Common myeloid progenitor, CD34-positive (primary cell): ENCODE measurements at regions not wholly inside any gene's neighbourhood (a gene's known extent, or its start where the extent isn't known, plus 50 kb on each side); places are given as distances from the start of the nearest gene placed in this dataset.

Source experiments
- CTCF ChIA-PET: fragments of 350-600 bp; sonication (Branson Sonifier 250); formaldehyde crosslinking; loops from one replicate; lab custom pipeline; 2021; ENCODE audit warnings: antibody characterized with exemption; lab: Charles Lee
- POLR2A ChIA-PET: fragments of 350-600 bp; sonication (Branson Sonifier 250); formaldehyde crosslinking; loops from one replicate; lab custom pipeline; 2021; ENCODE audit warnings: antibody characterized with exemption; lab: Charles Lee
- DNase-seq, 3 donors: peaks; one replicate each; pipeline versions ENCODE4 v3.0.0 to v3.0.0-alpha.2; 2013
- H3K27ac ChIP-seq, 2 experiments: 1 replicate in 1 of 2; 2 replicates in 1 of 2; pipeline ENCODE4 v1.7.0; 2013; ENCODE audit warnings: inconsistent platforms in 2 of 2, low read length in 2 of 2, mild to moderate bottlenecking in 2 of 2, low read depth in 1 of 2, moderate library complexity in 1 of 2; ENCODE audit not compliant: severe bottlenecking in 2 of 2, insufficient read depth in 1 of 2, poor library complexity in 1 of 2
- H3K27me3 ChIP-seq, 5 experiments: replicated peaks in 2 of 5; 1 replicate in 3 of 5; 2 replicates in 2 of 5; pipeline versions ENCODE4 v1.6.1 to v1.7.0; 2013; ENCODE audit warnings: low read length in 4 of 5, mild to moderate bottlenecking in 2 of 5, moderate library complexity in 2 of 5, inconsistent platforms in 1 of 5; ENCODE audit not compliant: insufficient read depth in 5 of 5, control insufficient read depth in 4 of 5
- H3K36me3 ChIP-seq, 4 experiments: 1 replicate in 2 of 4; 2 replicates in 2 of 4; pipeline versions ENCODE4 v1.6.1 to v1.7.0; 2013; ENCODE audit warnings: low read length in 3 of 4, control low read depth in 1 of 4, mild to moderate bottlenecking in 1 of 4; ENCODE audit not compliant: control insufficient read depth in 4 of 4, insufficient read depth in 4 of 4
- H3K4me1 ChIP-seq, 4 experiments: 1 replicate in 3 of 4; 2 replicates in 1 of 4; pipeline versions ENCODE4 v1.6.1 to v1.7.1; 2013; ENCODE audit warnings: low read length in 3 of 4, mild to moderate bottlenecking in 3 of 4, control low read depth in 1 of 4, inconsistent platforms in 1 of 4, moderate library complexity in 1 of 4; ENCODE audit not compliant: control insufficient read depth in 4 of 4, insufficient read depth in 4 of 4; ENCODE audit errors: control extremely low read depth in 1 of 4
- H3K4me3 ChIP-seq, 7 experiments: 1 replicate in 4 of 7; 2 replicates in 3 of 7; pipeline versions ENCODE4 v1.5.1 to v1.7.0; 2013; ENCODE audit warnings: mild to moderate bottlenecking in 7 of 7, low read length in 6 of 7, moderate library complexity in 6 of 7, inconsistent platforms in 2 of 7, low read depth in 2 of 7, control low read depth in 1 of 7; ENCODE audit not compliant: insufficient read depth in 4 of 7, control insufficient read depth in 1 of 7; ENCODE audit errors: extremely low read depth in 1 of 7
- H3K9me3 ChIP-seq, 5 experiments: 1 replicate in 4 of 5; 2 replicates in 1 of 5; pipeline versions ENCODE4 v1.6.1 to v1.7.1; 2013; ENCODE audit warnings: low read length in 4 of 5, mild to moderate bottlenecking in 2 of 5, inconsistent platforms in 1 of 5, low read depth in 1 of 5, moderate library complexity in 1 of 5; ENCODE audit not compliant: control insufficient read depth in 4 of 5, insufficient read depth in 2 of 5; ENCODE audit errors: control extremely low read depth in 1 of 5
- WGBS: methylation state at CpG from one replicate; pipeline ENCODE4 v1.1.5; 2013; ENCODE audit not compliant: insufficient coverage; 5-methylcytosine and 5-hydroxymethylcytosine counted together

DNA sequence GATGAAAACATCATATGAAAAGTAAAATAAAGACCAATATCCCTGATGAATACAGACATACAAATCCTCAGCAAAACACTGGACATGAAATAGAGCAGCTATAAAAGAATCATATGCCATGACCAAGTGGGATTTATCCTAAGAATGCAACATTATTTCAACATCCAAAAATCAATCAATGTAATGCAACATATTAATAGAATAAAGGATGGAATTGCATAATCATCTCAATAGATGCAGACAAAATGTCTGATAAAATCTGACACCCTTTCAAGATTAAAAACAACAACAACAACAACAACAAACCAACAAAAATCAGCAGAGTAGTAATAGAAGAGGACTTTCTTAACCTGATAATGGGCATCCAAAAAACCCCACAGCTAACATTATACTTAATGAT lies 63.8 kb upstream of the IL1R1 start:
- ChIA-PET POLR2A (no interaction called here), CTCF (interaction anchor here (1.1 kb wide), 2 partner anchors 12 to 26 kb away, joined by 3 to 5 read pairs; no protein-coding TSS in a partner anchor)
- no peak for DNase-seq
- Histone ChIP-seq H3K27ac (no peak overlapping the region), H3K36me3 (no peaks in the 10 kb centered on the region), H3K4me3 (no peak overlapping the region), H3K4me1 (peaks cover 13 to 48% (median 36%) of the 10 kb centered on the region in 4 experiments), H3K27me3 (peaks cover 0 to 6% (median 3%) of the 10 kb centered on the region in 5 experiments), H3K9me3 (no peaks in the 10 kb centered on the region)

DNA sequence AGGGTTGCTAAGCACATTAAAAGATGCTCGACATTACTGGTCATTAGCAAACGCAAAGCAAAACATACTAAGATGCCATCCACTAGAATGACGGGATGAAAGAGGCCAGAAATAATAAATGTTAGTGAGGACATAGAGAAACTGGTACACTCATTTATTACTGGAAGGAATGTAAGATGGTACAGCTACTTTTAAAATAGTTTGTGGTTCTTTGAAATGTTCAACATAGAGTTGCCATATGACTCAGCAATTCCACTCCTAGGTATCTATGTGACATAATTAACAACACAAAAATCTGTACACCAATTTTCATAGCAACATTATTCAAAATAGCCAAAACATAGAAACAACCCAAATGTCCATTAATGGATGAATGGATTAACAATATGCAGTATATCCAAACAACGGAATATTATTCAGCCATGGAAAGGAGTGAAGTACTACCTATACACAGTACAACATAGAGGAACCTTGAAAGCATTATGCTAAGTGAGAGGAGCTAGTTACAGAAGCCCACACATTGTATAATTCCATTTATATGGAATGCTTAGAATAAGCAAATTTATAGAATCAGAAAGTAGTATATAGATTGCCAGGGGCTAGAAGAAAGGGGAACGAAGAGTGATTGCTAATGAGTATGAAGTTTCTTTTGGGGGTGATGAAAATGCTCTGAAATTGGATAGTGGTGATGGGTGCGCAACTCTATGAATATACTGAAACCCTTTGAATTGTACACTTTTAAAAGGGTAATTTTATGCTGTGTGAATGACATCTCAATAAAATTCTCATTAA lies 61.9 kb upstream of the IL1R1 start:
- POLR2A ChIA-PET = no interaction called here
- DNase-seq = peak in 2 of 3 donors; percentile 84 to 86
- Histone ChIP-seq H3K9me3 (no peaks in the 10 kb centered on the region), H3K4me1 (peaks cover 13 to 36% (median 28%) of the 10 kb centered on the region in 4 experiments), H3K27me3 (peaks cover 0 to 6% (median 3%) of the 10 kb centered on the region in 5 experiments), H3K27ac (no peak overlapping the region), H3K36me3 (no peaks in the 10 kb centered on the region), H3K4me3 (no peak overlapping the region)
- CTCF ChIA-PET = interaction anchor here (1.7 kb wide), 2 partner anchors 14 to 44 kb away, joined by 3 to 4 read pairs; no protein-coding TSS in a partner anchor
- 95% methylated on average over 4 of the region's 6 CpGs for WGBS

DNA sequence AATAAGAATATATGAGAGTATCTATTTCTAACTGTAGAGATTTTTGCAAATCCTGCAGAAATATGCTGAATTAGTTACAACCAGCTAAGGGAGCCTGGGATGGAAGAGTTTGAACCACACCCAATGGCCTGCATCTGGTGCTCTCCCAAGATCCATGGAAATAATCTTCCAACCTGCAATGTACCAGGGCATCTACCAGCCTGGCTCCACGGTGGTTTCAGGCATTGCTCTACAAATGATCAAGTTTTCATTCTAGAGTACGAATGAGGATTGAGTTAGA lies 61.4 kb upstream of the IL1R1 start:
- Histone ChIP-seq H3K27ac (no peak overlapping the region), H3K9me3 (no peaks in the 10 kb centered on the region), H3K27me3 (peaks cover 0 to 6% (median 3%) of the 10 kb centered on the region in 5 experiments), H3K36me3 (no peaks in the 10 kb centered on the region), H3K4me1 (peaks cover 13 to 36% (median 28%) of the 10 kb centered on the region in 4 experiments), H3K4me3 (no peak overlapping the region)
- no peak for DNase-seq
- WGBS = 30% methylated on average over 1 of the region's 2 CpGs
- ChIA-PET POLR2A (no interaction called here), CTCF (interaction anchor here (1.7 kb wide), 2 partner anchors 14 to 43 kb away, joined by 3 to 4 read pairs; no protein-coding TSS in a partner anchor)

DNA sequence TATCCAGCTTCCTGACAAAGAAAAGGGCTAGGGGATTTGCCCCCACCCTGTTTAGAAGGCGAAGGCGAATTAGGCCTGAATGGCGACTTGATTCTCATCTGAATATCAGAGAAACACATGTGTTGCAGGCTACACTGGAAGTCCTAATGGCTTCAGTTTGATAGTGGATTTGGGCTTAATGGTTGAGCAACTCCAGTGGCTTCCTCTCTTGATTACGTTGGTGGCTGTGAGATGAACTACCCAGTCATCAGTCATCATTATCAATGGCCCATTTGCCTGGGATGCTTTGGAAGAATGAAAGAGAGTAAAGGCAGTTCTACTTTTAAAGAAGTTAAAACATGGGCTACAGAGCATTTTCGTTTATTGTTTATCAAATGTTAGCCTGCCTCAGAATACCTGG lies 60.9 kb upstream of the IL1R1 start:
- Histone ChIP-seq H3K36me3 (no peaks in the 10 kb centered on the region), H3K4me1 (peaks cover 13 to 36% (median 28%) of the 10 kb centered on the region in 4 experiments), H3K27me3 (peaks cover 0 to 6% (median 3%) of the 10 kb centered on the region in 5 experiments), H3K4me3 (peak overlapping the region in 1 of 7 experiments; percentile 7), H3K9me3 (no peaks in the 10 kb centered on the region), H3K27ac (no peak overlapping the region)
- ChIA-PET POLR2A (no interaction called here), CTCF (interaction anchor here (1.7 kb wide), 2 partner anchors 15 to 43 kb away, joined by 3 to 4 read pairs; no protein-coding TSS in a partner anchor)
- 69% methylated on average over 2 of the region's 5 CpGs for WGBS
- DNase-seq = peak in 1 of 3 donors; percentile 22

DNA sequence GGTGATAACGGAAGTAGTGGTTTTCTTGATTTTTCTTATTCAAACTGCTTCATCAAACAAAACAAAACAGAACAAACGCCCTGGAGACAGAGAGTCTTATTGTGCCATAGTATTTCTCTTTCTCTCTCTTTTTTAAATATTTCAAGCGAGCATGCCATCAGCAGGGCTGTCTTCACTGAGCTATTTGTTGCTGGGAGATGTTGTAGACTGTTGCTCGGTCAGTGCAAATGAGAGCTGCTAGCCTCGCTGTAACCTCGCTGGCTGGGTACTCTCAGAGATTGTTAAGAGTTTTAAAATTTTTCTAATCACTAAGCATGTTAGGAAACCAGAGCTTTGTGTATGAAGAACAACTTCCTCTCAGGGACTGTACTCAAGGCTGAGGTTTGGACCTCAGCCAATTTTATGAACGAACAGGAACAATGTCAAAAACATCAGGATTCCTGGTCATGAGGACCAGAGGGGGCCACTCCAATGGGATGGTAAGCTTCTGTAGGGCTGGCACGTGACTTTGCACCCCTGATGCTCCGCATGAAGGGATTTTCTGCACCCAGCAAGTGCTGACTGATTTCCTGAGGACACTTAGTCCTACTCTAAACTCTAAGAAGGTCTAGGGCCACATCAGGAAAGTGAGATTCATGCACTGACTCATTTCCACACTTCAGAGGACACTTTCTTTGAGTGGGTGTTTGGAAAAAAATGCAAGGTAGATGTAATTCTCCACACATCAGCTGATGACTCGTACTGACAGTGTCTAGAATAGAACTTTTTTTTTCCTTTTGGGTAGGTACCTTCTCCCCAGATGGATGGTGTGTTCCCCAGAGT lies 59.8 kb upstream of the IL1R1 start:
- CTCF ChIA-PET = interaction anchor here (0.6 to 1.4 kb wide), 3 partner anchors 10 to 56 kb away, joined by 3 read pairs; no protein-coding TSS in a partner anchor
- H3K4me3 ChIP-seq = peak overlapping the region in 3 of 7 experiments; percentile 34 to 51 (median 37)
- peak; percentile 86 to 94 (median 94) for DNase-seq
- peaks cover 0 to 4% (median 0%) of the 10 kb centered on the region in 5 experiments for H3K9me3 ChIP-seq
- 0% methylated on average over 3 of the region's 10 CpGs for WGBS
- H3K27me3 ChIP-seq = peaks cover 0 to 6% (median 3%) of the 10 kb centered on the region in 5 experiments
- H3K27ac ChIP-seq = peak overlapping the region in 1 of 2 experiments; percentile 14
- no peaks in the 10 kb centered on the region for H3K36me3 ChIP-seq
- POLR2A ChIA-PET = interaction anchor here (1.2 kb wide), 2 partner anchors 9 to 22 kb away, joined by 3 read pairs; no protein-coding TSS in a partner anchor
- H3K4me1 ChIP-seq = peaks cover 13 to 36% (median 28%) of the 10 kb centered on the region in 4 experiments

DNA sequence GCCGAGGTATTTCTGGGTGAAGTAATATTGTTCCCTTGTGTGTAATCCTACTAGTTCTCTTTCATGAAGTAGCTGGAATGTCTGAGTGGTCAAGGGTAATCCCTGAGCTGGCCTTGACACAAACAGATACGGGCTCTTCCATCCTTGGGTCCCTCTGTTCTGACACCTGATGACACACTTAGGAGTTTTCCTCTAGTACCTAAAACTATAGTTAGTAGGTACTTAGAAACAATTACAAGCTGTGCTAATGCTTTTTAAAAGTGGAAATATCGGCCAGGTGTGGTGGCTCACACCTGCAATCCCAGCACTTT lies 59.2 kb upstream of the IL1R1 start:
- Histone ChIP-seq H3K27ac (no peak overlapping the region), H3K4me1 (peaks cover 13 to 36% (median 28%) of the 10 kb centered on the region in 4 experiments), H3K36me3 (no peaks in the 10 kb centered on the region), H3K4me3 (no peak overlapping the region), H3K27me3 (peaks cover 0 to 6% (median 3%) of the 10 kb centered on the region in 5 experiments), H3K9me3 (peaks cover 0 to 4% (median 0%) of the 10 kb centered on the region in 5 experiments)
- ChIA-PET POLR2A (interaction anchor here (1.2 kb wide), 2 partner anchors 9 to 21 kb away, joined by 3 read pairs; no protein-coding TSS in a partner anchor), CTCF (interaction anchor here (1.4 kb wide), 1 partner anchor 57 kb away, joined by 3 read pairs; no protein-coding TSS in a partner anchor)
- WGBS = 90% methylated on average over 2 of the region's 3 CpGs
- no peak for DNase-seq
